Suprapubic skin (tissue), 4 donors: ENCODE measurements at regions not wholly inside any gene's neighbourhood (a gene's known extent, or its start where the extent isn't known, plus 50 kb on each side); places are given as distances from the start of the nearest gene placed in this dataset.

ENCODE experiments used
- DNase-seq, 2 donors: peaks; one replicate each; pipeline ENCODE4 v3.0.0-alpha.2; 2019; ENCODE audit warnings: low spot score in 2 of 2
- H3K27ac ChIP-seq: fragments of 200-600 bp; sonication (generic); one replicate; pipeline ENCODE4 v1.5.1; 2019
- H3K27me3 ChIP-seq: fragments of 200-600 bp; sonication (generic); one replicate; pipeline ENCODE4 v1.5.1; 2019
- H3K36me3 ChIP-seq: fragments of 200-600 bp; sonication (generic); one replicate; pipeline ENCODE4 v1.5.1; 2019
- H3K4me1 ChIP-seq: fragments of 200-600 bp; sonication (generic); one replicate; pipeline ENCODE4 v1.5.1; 2019
- H3K4me3 ChIP-seq: fragments of 200-600 bp; sonication (generic); one replicate; pipeline ENCODE4 v1.5.1; 2019; ENCODE audit warnings: mild to moderate bottlenecking
- H3K9me3 ChIP-seq: fragments of 200-600 bp; sonication (generic); one replicate; pipeline ENCODE4 v1.5.1; 2019
- CTCF ChIP-seq, 2 donors: fragments of 200-600 bp in 1 of 2; fragments of 450-650 bp in 1 of 2; sonication (generic) in 1 of 2; IDR thresholded peaks; one replicate each; pipeline ENCODE4 v1.5.1; 2016 to 2019; ENCODE audit warnings: antibody characterized with exemption in 2 of 2, mild to moderate bottlenecking in 1 of 2, moderate library complexity in 1 of 2
- EP300 ChIP-seq: sonication (generic); formaldehyde crosslinking; IDR thresholded peaks from one replicate; pipeline ENCODE4 v1.6.1; 2017; ENCODE audit warnings: antibody characterized with exemption
- POLR2A ChIP-seq, 2 donors: fragments of 450-650 bp; IDR thresholded peaks; one replicate each; pipeline ENCODE4 v1.6.1; 2017; ENCODE audit warnings: antibody characterized with exemption in 2 of 2, mild to moderate bottlenecking in 2 of 2, moderate library complexity in 2 of 2
- POLR2AphosphoS5 ChIP-seq, 3 donors: sonication (generic); formaldehyde crosslinking; IDR thresholded peaks; one replicate each; pipeline ENCODE4 v1.6.1; 2017; ENCODE audit warnings: antibody characterized with exemption in 3 of 3
- WGBS: methylation state at CpG from one replicate; pipeline ENCODE4 v1.1.5; 2018; 5-methylcytosine and 5-hydroxymethylcytosine counted together

- Histone ChIP-seq H3K27ac (no peak overlapping the region), H3K4me1 (no peaks in the 10 kb centered on the region), H3K4me3 (no peak overlapping the region), H3K27me3 (no peaks in the 10 kb centered on the region), H3K36me3 (no peaks in the 10 kb centered on the region), H3K9me3 (no peaks in the 10 kb centered on the region)
- 67% methylated on average over 4 of the region's 4 CpGs for WGBS
- no peak for DNase-seq
- TF ChIP-seq CTCF (IDR thresholded peaks at IDR 0.05) (no peak), POLR2A (IDR thresholded peaks at IDR 0.05) (no peak), EP300 (no peak), POLR2AphosphoS5 (IDR thresholded peaks at IDR 0.05) (no peak)
Measured at GRCh38 chr1:79842811-79843210, 836.3 kb upstream of the ADGRL4 start.

GRCh38 chr1:79839882-79840281 lies 833.4 kb upstream of the ADGRL4 start:
- TF ChIP-seq POLR2AphosphoS5 (IDR thresholded peaks at IDR 0.05) (no peak), POLR2A (IDR thresholded peaks at IDR 0.05) (no peak), EP300 (no peak), CTCF (IDR thresholded peaks at IDR 0.05) (no peak)
- Histone ChIP-seq H3K36me3 (no peaks in the 10 kb centered on the region), H3K27ac (no peak overlapping the region), H3K27me3 (no peaks in the 10 kb centered on the region), H3K4me1 (no peaks in the 10 kb centered on the region), H3K4me3 (no peak overlapping the region), H3K9me3 (no peaks in the 10 kb centered on the region)
- WGBS: 76% methylated on average over 1 of the region's 1 CpG
- no peak for DNase-seq

GRCh38 chr1:79827446-79827845 lies 820.9 kb upstream of the ADGRL4 start:
- no peak for DNase-seq
- Histone ChIP-seq H3K27me3 (no peaks in the 10 kb centered on the region), H3K27ac (no peak overlapping the region), H3K9me3 (no peaks in the 10 kb centered on the region), H3K36me3 (no peaks in the 10 kb centered on the region), H3K4me1 (no peaks in the 10 kb centered on the region), H3K4me3 (no peak overlapping the region)
- WGBS: 43% methylated on average over 2 of the region's 2 CpGs
- TF ChIP-seq POLR2AphosphoS5 (IDR thresholded peaks at IDR 0.05): no peak
- no peak for TF ChIP-seq EP300
- no peak for TF ChIP-seq POLR2A (IDR thresholded peaks at IDR 0.05)
- TF ChIP-seq CTCF (IDR thresholded peaks at IDR 0.05): no peak

GRCh38 chr1:79825551-79825950 lies 819.0 kb upstream of the ADGRL4 start:
- Histone ChIP-seq H3K9me3 (no peaks in the 10 kb centered on the region), H3K36me3 (no peaks in the 10 kb centered on the region), H3K27me3 (no peaks in the 10 kb centered on the region), H3K4me3 (no peak overlapping the region), H3K4me1 (no peaks in the 10 kb centered on the region), H3K27ac (no peak overlapping the region)
- no peak for TF ChIP-seq POLR2AphosphoS5 (IDR thresholded peaks at IDR 0.05)
- TF ChIP-seq EP300: no peak
- no peak for TF ChIP-seq CTCF (IDR thresholded peaks at IDR 0.05)
- no peak for TF ChIP-seq POLR2A (IDR thresholded peaks at IDR 0.05)
- DNase-seq: no peak
- WGBS: 85% methylated on average over 3 of the region's 3 CpGs

GRCh38 chr1:79822053-79822452 lies 815.5 kb upstream of the ADGRL4 start:
- 91% methylated on average over 11 of the region's 11 CpGs for WGBS

More at GRCh38 chr1:79822053-79822452, 815.5 kb upstream of the ADGRL4 start:
- Histone ChIP-seq H3K4me1 (no peaks in the 10 kb centered on the region), H3K4me3 (no peak overlapping the region), H3K9me3 (no peaks in the 10 kb centered on the region), H3K27me3 (no peaks in the 10 kb centered on the region), H3K36me3 (no peaks in the 10 kb centered on the region), H3K27ac (no peak overlapping the region)
- no peak for DNase-seq
- no peak for TF ChIP-seq CTCF (IDR thresholded peaks at IDR 0.05)
- TF ChIP-seq EP300: no peak
- TF ChIP-seq POLR2A (IDR thresholded peaks at IDR 0.05): no peak
- no peak for TF ChIP-seq POLR2AphosphoS5 (IDR thresholded peaks at IDR 0.05)
